Psoas muscle (tissue), 7 donors: ENCODE measurements at regions not wholly inside any gene's neighbourhood (a gene's known extent, or its start where the extent isn't known, plus 50 kb on each side); places are given as distances from the start of the nearest gene placed in this dataset.

Source experiments
- ATAC-seq, 4 donors: fragments of 200-7000 bp; cut with Tn5 transposase; one replicate each; pipeline ENCODE4 v1.9.1; 2020; ENCODE audit warnings: moderate library complexity in 3 of 4, mild to moderate bottlenecking in 2 of 4
- DNase-seq, 2 donors: peaks; one replicate each; pipeline ENCODE4 v3.0.0-alpha.2; 2020
- H3K27ac ChIP-seq: fragments of 200-600 bp; one replicate; pipeline ENCODE4 v1.8.0; 2022
- H3K27me3 ChIP-seq, 3 donors: fragments of 200-600 bp in 1 of 3; one replicate each; pipeline versions ENCODE4 v1.6.1 to v1.8.0; 2013 to 2022; ENCODE audit warnings: low read length in 2 of 3, mild to moderate bottlenecking in 2 of 3, moderate library complexity in 1 of 3; ENCODE audit not compliant: insufficient read depth in 3 of 3
- H3K36me3 ChIP-seq, 2 donors: fragments of 200-600 bp in 1 of 2; one replicate each; pipeline versions ENCODE4 v1.6.1 to v1.8.0; 2013 to 2022; ENCODE audit warnings: low read depth in 1 of 2, mild to moderate bottlenecking in 1 of 2, moderate library complexity in 1 of 2; ENCODE audit not compliant: insufficient read depth in 1 of 2
- H3K4me1 ChIP-seq: fragments of 200-600 bp; one replicate; pipeline ENCODE4 v1.8.0; 2022
- H3K4me3 ChIP-seq: fragments of 200-600 bp; one replicate; pipeline ENCODE4 v1.8.0; 2022; ENCODE audit warnings: mild to moderate bottlenecking
- H3K9me3 ChIP-seq: fragments of 200-600 bp; one replicate; pipeline ENCODE4 v1.8.0; 2022
- CTCF ChIP-seq: fragments of 200-600 bp; IDR thresholded peaks from one replicate; pipeline ENCODE4 v1.8.0; 2022; ENCODE audit warnings: antibody characterized with exemption
- WGBS, 3 donors: extraction: QIAGEN DNeasy Blood & Tissue Kit; methylation state at CpG; one replicate each; pipeline versions ENCODE4 v1.1.6 to v1.1.7; 2013; 5-methylcytosine and 5-hydroxymethylcytosine counted together
- intact Hi-C, 2 donors: fragments of 100-400 bp; cut with DNase I; formaldehyde crosslinking; loops; one replicate each; pipeline versions ENCODE4 v1.11.0 to v1.14.2; 2022
- donor health status: healthy with polysubstance abuse.
- donor health status: DM: no; HTN: no; CAD: no; lungs with moderate emphysema.
- donor health status: Bipolar disorder and iron deficiency.
- donor health status: healthy.
- donor health status: DM: yes; HTN: yes; CAD: no.
- donor health status: DM: no; HTN: no; CAD: no.
- donor health status: DM: yes; HTN: yes; CAD: no.

GRCh38 chr6:18663011-18663410, 275.9 kb downstream of the RNF144B start:
- Histone ChIP-seq H3K4me1 (no peaks in the 10 kb centered on the region), H3K4me3 (no peak overlapping the region), H3K36me3 (no peaks in the 10 kb centered on the region), H3K9me3 (no peaks in the 10 kb centered on the region), H3K27me3 (peaks cover 0 to 2% (median 0%) of the 10 kb centered on the region in 3 donors), H3K27ac (no peak overlapping the region)
- TF ChIP-seq CTCF, result no peak
- ATAC-seq (no peak), DNase-seq (no peak)
- WGBS, 3 donors, result 59 to 75% (median 73%) methylated on average over 1 of the region's 1 CpG
- intact Hi-C loops, result no loop called here

- no peak for TF ChIP-seq CTCF
- Histone ChIP-seq H3K27ac (no peak overlapping the region), H3K27me3 (peaks cover 0 to 2% (median 0%) of the 10 kb centered on the region in 3 donors), H3K9me3 (no peaks in the 10 kb centered on the region), H3K36me3 (no peaks in the 10 kb centered on the region), H3K4me3 (no peak overlapping the region), H3K4me1 (no peaks in the 10 kb centered on the region)
- WGBS, 3 donors, result 77 to 87% (median 83%) methylated on average over 5 of the region's 5 CpGs
- DNase-seq, result no peak
- intact Hi-C loops, result no loop called here
- no peak for ATAC-seq
These were observed 277.3 kb downstream of the RNF144B start for GRCh38 chr6:18664401-18664800.

DNA sequence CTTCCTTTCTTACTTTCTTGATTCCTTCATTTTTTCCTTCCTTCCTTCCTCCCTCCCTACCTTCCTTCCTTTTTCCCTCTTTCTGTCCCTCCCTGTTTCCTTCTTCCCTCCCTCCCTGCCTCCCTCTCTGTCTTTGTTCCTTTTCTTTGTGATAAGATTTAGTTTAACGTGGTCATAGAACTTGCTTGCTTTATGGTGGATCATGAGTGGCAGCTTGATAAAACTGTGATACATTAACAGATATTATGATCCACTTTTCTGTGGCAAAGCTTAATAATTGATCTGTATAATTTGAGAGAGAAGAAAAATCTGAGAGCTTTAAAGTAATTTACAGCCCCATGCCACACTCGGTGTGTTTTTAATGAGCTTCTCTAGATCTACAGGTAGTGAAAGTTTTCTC, 280.5 kb downstream of the RNF144B start:
- Histone ChIP-seq H3K9me3 (no peaks in the 10 kb centered on the region), H3K36me3 (no peaks in the 10 kb centered on the region), H3K4me3 (no peak overlapping the region), H3K4me1 (no peaks in the 10 kb centered on the region), H3K27me3 (peaks cover 0 to 2% (median 0%) of the 10 kb centered on the region in 3 donors), H3K27ac (no peak overlapping the region)
- WGBS, 3 donors, result 47 to 56% (median 49%) methylated on average over 2 of the region's 2 CpGs
- intact Hi-C loops, result no loop called here
- ATAC-seq (no peak), DNase-seq (no peak)
- no peak for TF ChIP-seq CTCF

GRCh38 chr6:18668994-18669393, 281.8 kb downstream of the RNF144B start:
- H3K27ac ChIP-seq, result no peak overlapping the region
- DNase-seq (no peak), ATAC-seq (no peak)
- H3K36me3 ChIP-seq, result no peaks in the 10 kb centered on the region
- intact Hi-C loops, result no loop called here
- H3K27me3 ChIP-seq, result peaks cover 0 to 2% (median 0%) of the 10 kb centered on the region in 3 donors
- H3K4me1 ChIP-seq, result no peaks in the 10 kb centered on the region
- TF ChIP-seq CTCF, result no peak
- no peaks in the 10 kb centered on the region for H3K9me3 ChIP-seq
- no peak overlapping the region for H3K4me3 ChIP-seq
- WGBS, 3 donors, result 54 to 70% (median 54%) methylated on average over 3 of the region's 3 CpGs

DNA sequence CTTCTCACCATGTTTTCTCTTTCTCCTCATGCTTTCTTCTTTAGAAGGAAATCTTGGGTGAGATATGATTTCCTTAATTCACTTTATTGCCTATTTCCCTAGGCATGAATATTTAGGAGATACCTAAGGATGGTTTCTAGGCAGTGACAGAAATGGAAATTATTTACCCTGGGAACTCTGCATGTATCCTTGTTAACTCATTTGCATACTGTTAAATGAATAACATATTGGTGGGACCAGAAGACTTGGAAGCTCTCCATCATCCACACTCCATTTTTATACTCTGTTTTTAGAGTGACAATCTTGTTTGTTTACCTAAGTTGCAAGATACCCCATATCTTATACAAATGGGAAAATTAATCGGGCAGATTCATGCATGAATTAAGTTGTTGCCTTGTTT, 285.7 kb downstream of the RNF144B start:
- no peaks in the 10 kb centered on the region for H3K4me1 ChIP-seq
- 83 to 100% (median 93%) methylated on average over 1 of the region's 1 CpG for WGBS, 3 donors
- no peak for DNase-seq
- no peak for TF ChIP-seq CTCF
- H3K4me3 ChIP-seq, result no peak overlapping the region
- H3K36me3 ChIP-seq, result no peaks in the 10 kb centered on the region
- intact Hi-C loops, result no loop called here
- peaks cover 0 to 1% (median 0%) of the 10 kb centered on the region in 3 donors for H3K27me3 ChIP-seq
- H3K27ac ChIP-seq, result no peak overlapping the region
- ATAC-seq, result no peak
- no peaks in the 10 kb centered on the region for H3K9me3 ChIP-seq
